GM18517 (cell line): ENCODE measurements at regions not wholly inside any gene's neighbourhood (a gene's known extent, or its start where the extent isn't known, plus 50 kb on each side); places are given as distances from the start of the nearest gene placed in this dataset.
"Not testable (repeated sequence)": the region's sequence is repeated elsewhere in the genome, so short reads cannot be mapped to it uniquely, and the experiment has no call there.

Experiments used
- ATAC-seq: cut with Tn5 transposase; IDR thresholded peaks from one replicate; pipeline ENCODE4 v1.9.1; 2021; ENCODE audit warnings: mild to moderate bottlenecking, moderate library complexity; ENCODE audit not compliant: unreplicated experiment

- no peak for ATAC-seq
These were observed 51.7 kb downstream of the FAM50B start for GRCh38 chr6:3900744-3901336.

GRCh38 chr6:3902871-3903648 is 53.9 kb downstream of the FAM50B start:
- no peak for ATAC-seq

GRCh38 chr6:3904518-3904917 is 55.3 kb downstream of the FAM50B start:
- ATAC-seq = no peak

GRCh38 chr6:3905945-3906845 is 57.0 kb downstream of the FAM50B start:
- ATAC-seq = no peak

GRCh38 chr6:3906846-3907151 is 57.6 kb downstream of the FAM50B start:
- ATAC-seq = no peak

GRCh38 chr6:3908223-3908622 is 59.0 kb downstream of the FAM50B start:
- ATAC-seq = no peak

GRCh38 chr6:3908961-3909360 is 59.8 kb downstream of the FAM50B start:
- ATAC-seq = no peak

- no peak for ATAC-seq
These were observed 61.0 kb downstream of the FAM50B start for GRCh38 chr6:3910106-3910663.

GRCh38 chr6:3911130-3911529 is 62.0 kb downstream of the FAM50B start:
- no peak for ATAC-seq

- no peak for ATAC-seq
These were observed 62.6 kb downstream of the FAM50B start for GRCh38 chr6:3911614-3912336.

GRCh38 chr6:3912361-3913076 is 63.3 kb downstream of the FAM50B start:
- no peak for ATAC-seq

- no peak for ATAC-seq
These were observed 64.1 kb downstream of the FAM50B start for GRCh38 chr6:3913077-3913957.

- ATAC-seq = no peak
These were observed 64.8 kb downstream of the FAM50B start for GRCh38 chr6:3913958-3914337.

- ATAC-seq = no peak
These were observed 66.1 kb downstream of the FAM50B start for GRCh38 chr6:3915076-3915791.

- ATAC-seq = no peak
These were observed 67.0 kb downstream of the FAM50B start for GRCh38 chr6:3916211-3916610.

- not testable (repeated sequence) for ATAC-seq
These were observed 67.6 kb downstream of the FAM50B start for GRCh38 chr6:3916749-3917148.

- ATAC-seq = no peak
These were observed 69.3 kb downstream of the FAM50B start for GRCh38 chr6:3918469-3918868.

- ATAC-seq = no peak
These were observed 70.0 kb downstream of the FAM50B start for GRCh38 chr6:3919130-3919628.
